HCT116 (cell line): ENCODE measurements at regions not wholly inside any gene's neighbourhood (a gene's known extent, or its start where the extent isn't known, plus 50 kb on each side); places are given as distances from the start of the nearest gene placed in this dataset.

Experiments used
- ATF3 ChIP-seq: IDR thresholded peaks from 2 replicates; pipeline ENCODE4 v1.6.1; 2012
- CEBPB ChIP-seq: IDR thresholded peaks from 2 replicates; pipeline ENCODE4 v1.6.1; 2012; ENCODE audit warnings: low read depth
- EZH2 ChIP-seq: fragments of 200-600 bp; sonication (generic); IDR thresholded peaks from 2 replicates; pipeline ENCODE4 v1.6.1; 2017; ENCODE audit warnings: antibody characterized with exemption, mixed run types
- JUND ChIP-seq: IDR thresholded peaks from 2 replicates; pipeline ENCODE4 v1.6.1; 2012
- POLR2A ChIP-seq: IDR thresholded peaks from 2 replicates; pipeline ENCODE4 v1.7.0; 2011; ENCODE audit warnings: borderline replicate concordance; ENCODE audit not compliant: insufficient read depth, insufficient read length; ENCODE audit errors: extremely low read depth
- POLR2AphosphoS5 ChIP-seq: IDR thresholded peaks from 2 replicates; pipeline ENCODE4 v1.6.1; 2011; ENCODE audit warnings: mild to moderate bottlenecking, low read depth, low read length, moderate library complexity
- SP1 ChIP-seq: IDR thresholded peaks from 2 replicates; pipeline ENCODE4 v1.6.1; 2012; ENCODE audit warnings: low read depth
- TCF7L2 ChIP-seq: IDR thresholded peaks from 2 replicates; pipeline ENCODE4 v1.7.0; 2011; ENCODE audit warnings: borderline replicate concordance, inconsistent platforms; ENCODE audit not compliant: insufficient read depth, insufficient read length; ENCODE audit errors: extremely low read depth
- YY1 ChIP-seq: IDR thresholded peaks from 2 replicates; pipeline ENCODE4 v1.6.1; 2011; ENCODE audit warnings: low read length, low read depth, moderate library complexity, mild to moderate bottlenecking; ENCODE audit not compliant: insufficient replicate concordance; ENCODE audit errors: extremely low read depth
- ZFX ChIP-seq: fragments of 450-650 bp; IDR thresholded peaks from 2 replicates; pipeline ENCODE4 v1.6.1; 2017
- ZNF274 ChIP-seq: fragments of 200-500 bp; sonication (Bioruptor generic); IDR thresholded peaks from 2 replicates; pipeline ENCODE4 v1.6.1; 2014; ENCODE audit warnings: mild to moderate bottlenecking, low read depth, low read length, inconsistent platforms
- TF ChIP-seq, protein P1 (sequence below), 3 experiments: fragments of 200-600 bp in 1 of 3; sonication (generic) in 1 of 3; IDR thresholded peaks in 2 of 3; conservative IDR thresholded peaks in 1 of 3; 2 replicates each; pipeline ENCODE4 v1.5.1; 2012 to 2017; ENCODE audit warnings: low read depth in 2 of 3, low read length in 2 of 3, antibody characterized with exemption in 1 of 3, borderline replicate concordance in 1 of 3, control low read depth in 1 of 3, mild to moderate bottlenecking in 1 of 3, mixed read lengths in 1 of 3, mixed run types in 1 of 3, moderate library complexity in 1 of 3; ENCODE audit not compliant: insufficient read depth in 1 of 3
- TF ChIP-seq, protein P2 (sequence below): IDR thresholded peaks from 2 replicates; pipeline ENCODE4 v1.6.1; 2012
- TF ChIP-seq, protein P3 (sequence below): IDR thresholded peaks from 2 replicates; pipeline ENCODE4 v1.6.1; 2012; ENCODE audit warnings: low read depth

- TF ChIP-seq YY1, result no peak
- TF ChIP-seq, protein P1, sequence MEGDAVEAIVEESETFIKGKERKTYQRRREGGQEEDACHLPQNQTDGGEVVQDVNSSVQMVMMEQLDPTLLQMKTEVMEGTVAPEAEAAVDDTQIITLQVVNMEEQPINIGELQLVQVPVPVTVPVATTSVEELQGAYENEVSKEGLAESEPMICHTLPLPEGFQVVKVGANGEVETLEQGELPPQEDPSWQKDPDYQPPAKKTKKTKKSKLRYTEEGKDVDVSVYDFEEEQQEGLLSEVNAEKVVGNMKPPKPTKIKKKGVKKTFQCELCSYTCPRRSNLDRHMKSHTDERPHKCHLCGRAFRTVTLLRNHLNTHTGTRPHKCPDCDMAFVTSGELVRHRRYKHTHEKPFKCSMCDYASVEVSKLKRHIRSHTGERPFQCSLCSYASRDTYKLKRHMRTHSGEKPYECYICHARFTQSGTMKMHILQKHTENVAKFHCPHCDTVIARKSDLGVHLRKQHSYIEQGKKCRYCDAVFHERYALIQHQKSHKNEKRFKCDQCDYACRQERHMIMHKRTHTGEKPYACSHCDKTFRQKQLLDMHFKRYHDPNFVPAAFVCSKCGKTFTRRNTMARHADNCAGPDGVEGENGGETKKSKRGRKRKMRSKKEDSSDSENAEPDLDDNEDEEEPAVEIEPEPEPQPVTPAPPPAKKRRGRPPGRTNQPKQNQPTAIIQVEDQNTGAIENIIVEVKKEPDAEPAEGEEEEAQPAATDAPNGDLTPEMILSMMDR (IDR thresholded peaks at IDR 0.05 in 2 of 3, conservative IDR thresholded peaks at IDR 0.05 in 1 of 3; ENCODE audit: borderline replicate concordance in 1 of 3, insufficient read depth in 1 of 3, low read depth in 2 of 3, low read length in 2 of 3), result no peak
- no peak for TF ChIP-seq CEBPB
- TF ChIP-seq ATF3, result no peak
- TF ChIP-seq TCF7L2, result no peak
- no peak for TF ChIP-seq ZNF274
- no peak for TF ChIP-seq SP1
- no peak for TF ChIP-seq POLR2A
- no peak for TF ChIP-seq POLR2AphosphoS5
- TF ChIP-seq, protein P2, sequence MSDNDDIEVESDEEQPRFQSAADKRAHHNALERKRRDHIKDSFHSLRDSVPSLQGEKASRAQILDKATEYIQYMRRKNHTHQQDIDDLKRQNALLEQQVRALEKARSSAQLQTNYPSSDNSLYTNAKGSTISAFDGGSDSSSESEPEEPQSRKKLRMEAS, result no peak
- no peak for TF ChIP-seq ZFX
- no peak for TF ChIP-seq EZH2
- TF ChIP-seq, protein P3, sequence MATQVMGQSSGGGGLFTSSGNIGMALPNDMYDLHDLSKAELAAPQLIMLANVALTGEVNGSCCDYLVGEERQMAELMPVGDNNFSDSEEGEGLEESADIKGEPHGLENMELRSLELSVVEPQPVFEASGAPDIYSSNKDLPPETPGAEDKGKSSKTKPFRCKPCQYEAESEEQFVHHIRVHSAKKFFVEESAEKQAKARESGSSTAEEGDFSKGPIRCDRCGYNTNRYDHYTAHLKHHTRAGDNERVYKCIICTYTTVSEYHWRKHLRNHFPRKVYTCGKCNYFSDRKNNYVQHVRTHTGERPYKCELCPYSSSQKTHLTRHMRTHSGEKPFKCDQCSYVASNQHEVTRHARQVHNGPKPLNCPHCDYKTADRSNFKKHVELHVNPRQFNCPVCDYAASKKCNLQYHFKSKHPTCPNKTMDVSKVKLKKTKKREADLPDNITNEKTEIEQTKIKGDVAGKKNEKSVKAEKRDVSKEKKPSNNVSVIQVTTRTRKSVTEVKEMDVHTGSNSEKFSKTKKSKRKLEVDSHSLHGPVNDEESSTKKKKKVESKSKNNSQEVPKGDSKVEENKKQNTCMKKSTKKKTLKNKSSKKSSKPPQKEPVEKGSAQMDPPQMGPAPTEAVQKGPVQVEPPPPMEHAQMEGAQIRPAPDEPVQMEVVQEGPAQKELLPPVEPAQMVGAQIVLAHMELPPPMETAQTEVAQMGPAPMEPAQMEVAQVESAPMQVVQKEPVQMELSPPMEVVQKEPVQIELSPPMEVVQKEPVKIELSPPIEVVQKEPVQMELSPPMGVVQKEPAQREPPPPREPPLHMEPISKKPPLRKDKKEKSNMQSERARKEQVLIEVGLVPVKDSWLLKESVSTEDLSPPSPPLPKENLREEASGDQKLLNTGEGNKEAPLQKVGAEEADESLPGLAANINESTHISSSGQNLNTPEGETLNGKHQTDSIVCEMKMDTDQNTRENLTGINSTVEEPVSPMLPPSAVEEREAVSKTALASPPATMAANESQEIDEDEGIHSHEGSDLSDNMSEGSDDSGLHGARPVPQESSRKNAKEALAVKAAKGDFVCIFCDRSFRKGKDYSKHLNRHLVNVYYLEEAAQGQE, result no peak
- no peak for TF ChIP-seq JUND
These were observed 53.9 kb upstream of the AIG1 start for GRCh38 chr6:143006787-143007186.
